Bronchial epithelial cell (primary cell): ENCODE measurements at regions not wholly inside any gene's neighbourhood (a gene's known extent, or its start where the extent isn't known, plus 50 kb on each side); places are given as distances from the start of the nearest gene placed in this dataset.

Source experiments
- DNase-seq: peaks from one replicate; pipeline ENCODE4 v3.0.0-alpha.2; 2010; ENCODE audit warnings: low read depth
- FAIRE-seq: peaks from 2 replicates; lab custom pipeline; 2011; peaks lifted over from hg19 to GRCh38; lab: Jason Lieb, UNC
- H3K27me3 ChIP-seq: 2 replicates; pipeline ENCODE4 v1.5.1; 2011; ENCODE audit warnings: low read length; ENCODE audit not compliant: control insufficient read depth, insufficient read depth
- H3K36me3 ChIP-seq: 2 replicates; pipeline ENCODE4 v1.5.1; 2011; ENCODE audit warnings: low read length; ENCODE audit not compliant: control insufficient read depth, insufficient read depth
- H3K4me3 ChIP-seq: 2 replicates; pipeline ENCODE4 v1.5.1; 2011; ENCODE audit warnings: mild to moderate bottlenecking, low read depth, low read length, control low read depth
- CTCF ChIP-seq: IDR thresholded peaks from 2 replicates; pipeline ENCODE4 v1.5.1; 2011; ENCODE audit warnings: mild to moderate bottlenecking, moderate library complexity, low read length, control low read depth, inconsistent platforms; ENCODE audit not compliant: insufficient read depth, severe bottlenecking

- Histone ChIP-seq H3K36me3 (no peaks in the 10 kb centered on the region), H3K27me3 (no peaks in the 10 kb centered on the region), H3K4me3 (no peak overlapping the region)
- no peak for TF ChIP-seq CTCF
- FAIRE-seq (no peak), DNase-seq (no peak)
These were observed 715.2 kb upstream of the MARCKS start for GRCh38 chr6:113141901-113142300.

- Histone ChIP-seq H3K4me3 (no peak overlapping the region), H3K27me3 (no peaks in the 10 kb centered on the region), H3K36me3 (no peaks in the 10 kb centered on the region)
- no peak for DNase-seq
- TF ChIP-seq CTCF, result no peak
- no peak for FAIRE-seq
These were observed 714.4 kb upstream of the MARCKS start for GRCh38 chr6:113142671-113143174.

GRCh38 chr6:113143206-113143605 is 713.9 kb upstream of the MARCKS start:
- H3K27me3 ChIP-seq, result no peaks in the 10 kb centered on the region
- FAIRE-seq, result no peak
- TF ChIP-seq CTCF, result no peak
- no peak for DNase-seq
- no peak overlapping the region for H3K4me3 ChIP-seq
- no peaks in the 10 kb centered on the region for H3K36me3 ChIP-seq

GRCh38 chr6:113144117-113144516 is 713.0 kb upstream of the MARCKS start:
- no peak for TF ChIP-seq CTCF
- Histone ChIP-seq H3K36me3 (no peaks in the 10 kb centered on the region), H3K27me3 (no peaks in the 10 kb centered on the region), H3K4me3 (no peak overlapping the region)
- no peak for DNase-seq
- FAIRE-seq, result no peak

- FAIRE-seq, result no peak
- no peak for DNase-seq
- H3K36me3 ChIP-seq, result no peaks in the 10 kb centered on the region
- no peaks in the 10 kb centered on the region for H3K27me3 ChIP-seq
- TF ChIP-seq CTCF, result no peak
- no peak overlapping the region for H3K4me3 ChIP-seq
These were observed 710.3 kb upstream of the MARCKS start for GRCh38 chr6:113146878-113147277.

GRCh38 chr6:113147544-113147943 is 709.6 kb upstream of the MARCKS start:
- no peak for FAIRE-seq
- no peak for DNase-seq
- no peak for TF ChIP-seq CTCF
- no peaks in the 10 kb centered on the region for H3K27me3 ChIP-seq
- H3K4me3 ChIP-seq, result no peak overlapping the region
- no peaks in the 10 kb centered on the region for H3K36me3 ChIP-seq
